ENCODE measurements at regions not wholly inside any gene's neighbourhood (a gene's known extent, or its start where the extent isn't known, plus 50 kb on each side); places are given as distances from the start of the nearest gene placed in this dataset.

- H3K4me2 ChIP-seq (ENCODE audit: control insufficient read depth, extremely low read depth, insufficient read depth, low read depth, low read length): no peak overlapping the region
- H3K9ac ChIP-seq (ENCODE audit: control insufficient read depth, extremely low read depth, insufficient read depth, low read length): no peak overlapping the region
- no peaks in the 10 kb centered on the region for H4K20me1 ChIP-seq (ENCODE audit: control insufficient read depth, extremely low read depth, insufficient read depth, low read length)
- no peaks in the 10 kb centered on the region for H3K9me3 ChIP-seq (ENCODE audit: control insufficient read depth, low read depth, low read length)
- no peaks in the 10 kb centered on the region for H3K36me3 ChIP-seq (ENCODE audit: control insufficient read depth in 2 of 2, extremely low read depth in 1 of 2, insufficient read depth in 2 of 2, low read length in 2 of 2)
- no peaks in the 10 kb centered on the region for H3K9me1 ChIP-seq (ENCODE audit: control insufficient read depth, extremely low read depth, insufficient read depth, low read length)
- DNase-seq (ENCODE audit: low read depth, low spot score): no peak
- H3K4me3 ChIP-seq (ENCODE audit: control insufficient read depth in 2 of 3, extremely low read depth in 1 of 3, insufficient read depth in 2 of 3, low read depth in 1 of 3, low read length in 3 of 3): no peak overlapping the region
- no peaks in the 10 kb centered on the region for H3K79me2 ChIP-seq (ENCODE audit: control insufficient read depth, insufficient read depth, low read length)
- no peaks in the 10 kb centered on the region for H3K27me3 ChIP-seq (ENCODE audit: control insufficient read depth, extremely low read depth, insufficient read depth, low read length)
- no peaks in the 10 kb centered on the region for H3K4me1 ChIP-seq (ENCODE audit: control insufficient read depth, extremely low read depth, insufficient read depth, low read length)
- H2AFZ ChIP-seq (ENCODE audit: control insufficient read depth, low read length): no peak overlapping the region
- dilution Hi-C loops (cut with MboI; ENCODE audit: extremely low pct_ligation_motif_present, low sequenced_read_pairs): no loop called here
- TF ChIP-seq CTCF (optimal IDR thresholded peaks at IDR 0.05 in 1 of 3, IDR thresholded peaks at IDR 0.05 in 1 of 3, conservative IDR thresholded peaks at IDR 0.05 in 1 of 3; ENCODE audit: extremely low read depth in 1 of 3, insufficient read depth in 2 of 3, low read length in 3 of 3) (no peak), EZH2 (IDR thresholded peaks at IDR 0.05; ENCODE audit: low read length) (no peak)
- no peak for FAIRE-seq
- no peak overlapping the region for H3K27ac ChIP-seq (ENCODE audit: control insufficient read depth, insufficient read depth, low read length)
Measured at GRCh38 chr4:154961263-154961662, 180.2 kb downstream of the RBM46 start.

GRCh38 chr4:154973244-154974035 lies 192.4 kb downstream of the RBM46 start:
- Histone ChIP-seq H3K4me1 (ENCODE audit: control insufficient read depth, extremely low read depth, insufficient read depth, low read length) (no peaks in the 10 kb centered on the region), H3K4me2 (ENCODE audit: control insufficient read depth, extremely low read depth, insufficient read depth, low read depth, low read length) (no peak overlapping the region), H3K79me2 (ENCODE audit: control insufficient read depth, insufficient read depth, low read length) (no peaks in the 10 kb centered on the region), H3K36me3 (ENCODE audit: control insufficient read depth in 2 of 2, extremely low read depth in 1 of 2, insufficient read depth in 2 of 2, low read length in 2 of 2) (no peaks in the 10 kb centered on the region), H4K20me1 (ENCODE audit: control insufficient read depth, extremely low read depth, insufficient read depth, low read length) (no peaks in the 10 kb centered on the region), H3K9me1 (ENCODE audit: control insufficient read depth, extremely low read depth, insufficient read depth, low read length) (no peaks in the 10 kb centered on the region), H3K27ac (ENCODE audit: control insufficient read depth, insufficient read depth, low read length) (no peak overlapping the region), H3K9me3 (ENCODE audit: control insufficient read depth, low read depth, low read length) (no peaks in the 10 kb centered on the region), H2AFZ (ENCODE audit: control insufficient read depth, low read length) (no peak overlapping the region), H3K27me3 (ENCODE audit: control insufficient read depth, extremely low read depth, insufficient read depth, low read length) (no peaks in the 10 kb centered on the region), H3K4me3 (ENCODE audit: control insufficient read depth in 2 of 3, extremely low read depth in 1 of 3, insufficient read depth in 2 of 3, low read depth in 1 of 3, low read length in 3 of 3) (no peak overlapping the region), H3K9ac (ENCODE audit: control insufficient read depth, extremely low read depth, insufficient read depth, low read length) (no peak overlapping the region)
- no peak for DNase-seq (ENCODE audit: low read depth, low spot score)
- dilution Hi-C loops (cut with MboI; ENCODE audit: extremely low pct_ligation_motif_present, low sequenced_read_pairs): no loop called here
- TF ChIP-seq CTCF (optimal IDR thresholded peaks at IDR 0.05 in 1 of 3, IDR thresholded peaks at IDR 0.05 in 1 of 3, conservative IDR thresholded peaks at IDR 0.05 in 1 of 3; ENCODE audit: extremely low read depth in 1 of 3, insufficient read depth in 2 of 3, low read length in 3 of 3) (no peak), EZH2 (IDR thresholded peaks at IDR 0.05; ENCODE audit: low read length) (no peak)
- FAIRE-seq: no peak
